H9 (cell line): ENCODE measurements at regions not wholly inside any gene's neighbourhood (a gene's known extent, or its start where the extent isn't known, plus 50 kb on each side); places are given as distances from the start of the nearest gene placed in this dataset.

Experiments used
- DNase-seq: peaks from one replicate; pipeline ENCODE4 v3.0.0-alpha.2; 2017
- H2AFZ ChIP-seq: one replicate; pipeline ENCODE4 v1.6.1; 2013; ENCODE audit warnings: mild to moderate bottlenecking, low read length, control low read depth, moderate library complexity
- H2AK5ac ChIP-seq: 2 replicates; pipeline ENCODE4 v1.6.1; 2013; ENCODE audit warnings: low read length, control low read depth, mixed read lengths; ENCODE audit not compliant: insufficient read length
- H2BK120ac ChIP-seq: one replicate; pipeline ENCODE4 v1.6.1; 2013; ENCODE audit warnings: low read depth, mild to moderate bottlenecking, low read length, control low read depth, inconsistent platforms; ENCODE audit not compliant: poor library complexity, severe bottlenecking
- H2BK12ac ChIP-seq: 2 replicates; pipeline ENCODE4 v1.6.1; 2013; ENCODE audit warnings: low read length, control low read depth, mixed read lengths, low read depth; ENCODE audit not compliant: insufficient read length
- H2BK15ac ChIP-seq: 2 replicates; pipeline ENCODE4 v1.6.1; 2013; ENCODE audit warnings: low read depth, low read length, control low read depth
- H2BK20ac ChIP-seq: one replicate; pipeline ENCODE4 v1.6.1; 2013; ENCODE audit warnings: low read depth, mild to moderate bottlenecking, low read length, control low read depth, inconsistent platforms; ENCODE audit not compliant: poor library complexity, severe bottlenecking
- H2BK5ac ChIP-seq: 2 replicates; pipeline ENCODE4 v1.6.1; 2013; ENCODE audit warnings: low read length, control low read depth, mixed read lengths; ENCODE audit not compliant: insufficient read length
- H3K14ac ChIP-seq: 2 replicates; pipeline ENCODE4 v1.6.1; 2013; ENCODE audit warnings: low read length, control low read depth; ENCODE audit not compliant: insufficient read depth
- H3K18ac ChIP-seq: 2 replicates; pipeline ENCODE4 v1.6.1; 2013; ENCODE audit warnings: low read depth, mild to moderate bottlenecking, mixed read lengths, low read length, control low read depth; ENCODE audit not compliant: insufficient read length
- H3K23ac ChIP-seq: 2 replicates; pipeline ENCODE4 v1.6.1; 2013; ENCODE audit warnings: low read length, control low read depth, mixed read lengths, low read depth; ENCODE audit not compliant: insufficient read length
- H3K23me2 ChIP-seq: 2 replicates; pipeline ENCODE4 v1.6.1; 2013; ENCODE audit warnings: low read depth, mild to moderate bottlenecking, mixed read lengths, low read length, control low read depth; ENCODE audit not compliant: insufficient read length, poor library complexity, severe bottlenecking
- H3K27ac ChIP-seq: 2 replicates; pipeline ENCODE4 v1.5.1; 2013; ENCODE audit warnings: low read length, control low read depth, mixed read lengths, low read depth; ENCODE audit not compliant: insufficient read length
- H3K27me3 ChIP-seq: 2 replicates; pipeline ENCODE4 v1.6.1; 2013; ENCODE audit warnings: low read length, control low read depth, inconsistent platforms; ENCODE audit not compliant: insufficient read depth
- H3K4ac ChIP-seq: 2 replicates; pipeline ENCODE4 v1.6.1; 2013; ENCODE audit warnings: low read depth, mild to moderate bottlenecking, control low read depth, inconsistent platforms, low read length, moderate library complexity
- H3K4me1 ChIP-seq: 2 replicates; pipeline ENCODE4 v1.6.1; 2013; ENCODE audit warnings: low read length, control low read depth, inconsistent platforms; ENCODE audit not compliant: insufficient read depth
- H3K4me2 ChIP-seq: 2 replicates; pipeline ENCODE4 v1.6.1; 2013; ENCODE audit warnings: low read length, control low read depth, mixed read lengths; ENCODE audit not compliant: insufficient read length, insufficient read depth
- H3K56ac ChIP-seq: 2 replicates; pipeline ENCODE4 v1.6.1; 2013; ENCODE audit warnings: low read depth, mild to moderate bottlenecking, mixed read lengths, low read length, control low read depth; ENCODE audit not compliant: insufficient read length
- H3K79me1 ChIP-seq: 2 replicates; pipeline ENCODE4 v1.6.1; 2013; ENCODE audit warnings: low read depth, mild to moderate bottlenecking, moderate library complexity, low read length, control low read depth, inconsistent platforms; ENCODE audit not compliant: insufficient read depth, poor library complexity, severe bottlenecking
- H3K79me2 ChIP-seq: 2 replicates; pipeline ENCODE4 v1.6.1; 2013; ENCODE audit warnings: low read length, control low read depth, inconsistent platforms; ENCODE audit not compliant: insufficient read depth
- H3K9ac ChIP-seq: 2 replicates; pipeline ENCODE4 v1.6.1; 2013; ENCODE audit warnings: low read length, control low read depth, mixed read lengths; ENCODE audit not compliant: insufficient read length; ENCODE audit errors: extremely low read depth
- H3K9me3 ChIP-seq: one replicate; pipeline ENCODE4 v1.6.1; 2013; ENCODE audit warnings: low read depth, low read length, inconsistent platforms; ENCODE audit not compliant: control insufficient read depth
- H3T11ph ChIP-seq: one replicate; pipeline ENCODE4 v1.6.1; 2013; ENCODE audit warnings: mild to moderate bottlenecking, low read length, control low read depth, inconsistent platforms
- H4K20me1 ChIP-seq: one replicate; pipeline ENCODE4 v1.6.1; 2013; ENCODE audit not compliant: control insufficient read depth, insufficient read length, insufficient read depth
- H4K5ac ChIP-seq: 2 replicates; pipeline ENCODE4 v1.6.1; 2013; ENCODE audit warnings: low read depth, mild to moderate bottlenecking, mixed read lengths, low read length, control low read depth; ENCODE audit not compliant: insufficient read length
- H4K8ac ChIP-seq: replicated peaks from 2 replicates; pipeline ENCODE4 v1.6.1; 2013; ENCODE audit warnings: low read length, control low read depth, mixed read lengths, low read depth; ENCODE audit not compliant: insufficient read length
- H4K91ac ChIP-seq: 2 replicates; pipeline ENCODE4 v1.6.1; 2013; ENCODE audit warnings: low read depth, mild to moderate bottlenecking, moderate library complexity, mixed read lengths, low read length, control low read depth; ENCODE audit not compliant: insufficient read length
- H3K27ac Mint-ChIP-seq, 3 experiments: 2 replicates in 2 of 3; 3 replicates in 1 of 3; pipeline ENCODE4 v1.8.0; 2020 to 2021; ENCODE audit warnings: mixed read lengths in 3 of 3, mild to moderate bottlenecking in 1 of 3, moderate library complexity in 1 of 3
- H3K27me3 Mint-ChIP-seq: 2 replicates; pipeline ENCODE4 v1.8.0; 2021; ENCODE audit warnings: low read depth, mild to moderate bottlenecking, moderate library complexity, mixed read lengths
- H3K36me3 Mint-ChIP-seq, 3 experiments: 2 replicates in 2 of 3; 3 replicates in 1 of 3; pipeline ENCODE4 v1.8.0; 2020 to 2021; ENCODE audit warnings: low read depth in 3 of 3, mixed read lengths in 3 of 3; ENCODE audit not compliant: insufficient read depth in 1 of 3
- H3K4me1 Mint-ChIP-seq, 2 experiments: 2 replicates each; pipeline ENCODE4 v1.8.0; 2020; ENCODE audit warnings: mixed read lengths in 2 of 2
- H3K4me3 Mint-ChIP-seq, 2 experiments: 2 replicates in 1 of 2; 3 replicates in 1 of 2; pipeline ENCODE4 v1.8.0; 2020 to 2021; ENCODE audit warnings: mild to moderate bottlenecking in 2 of 2, mixed read lengths in 2 of 2, moderate library complexity in 1 of 2
- H3K9me3 Mint-ChIP-seq, 2 experiments: 2 replicates in 1 of 2; 3 replicates in 1 of 2; pipeline ENCODE4 v1.8.0; 2020; ENCODE audit warnings: mild to moderate bottlenecking in 2 of 2, mixed read lengths in 2 of 2, moderate library complexity in 1 of 2
- CTCF ChIP-seq: fragments of 200-600 bp; sonication (generic); conservative IDR thresholded peaks from 3 replicates; pipeline ENCODE4 v1.8.0; 2021; ENCODE audit warnings: antibody characterized with exemption, mild to moderate bottlenecking
- WGBS: extraction: QIAGEN DNeasy Blood & Tissue Kit; methylation state at CpG from one replicate; pipeline ENCODE4 v1.1.7; 2013; ENCODE audit warnings: missing lambda C conversion rate, low lambda C conversion rate, mixed read lengths; ENCODE audit not compliant: insufficient read length; ENCODE audit errors: extremely low coverage; 5-methylcytosine and 5-hydroxymethylcytosine counted together

- Histone ChIP-seq H2BK120ac (no peak overlapping the region), H3K4ac (no peak overlapping the region), H3K23ac (no peak overlapping the region), H3K14ac (no peak overlapping the region), H4K8ac (no peak overlapping the region), H3K23me2 (no peaks in the 10 kb centered on the region), H4K5ac (no peak overlapping the region), H2AK5ac (no peak overlapping the region), H3K9ac (no peak overlapping the region), H2AFZ (no peak overlapping the region), H3K27ac (no peak overlapping the region), H3K27me3 (no peaks in the 10 kb centered on the region), H3T11ph (no peak overlapping the region), H3K18ac (no peak overlapping the region), H2BK15ac (no peak overlapping the region), H3K79me1 (no peaks in the 10 kb centered on the region), H3K4me2 (no peak overlapping the region), H4K20me1 (no peaks in the 10 kb centered on the region), H2BK5ac (no peak overlapping the region), H2BK20ac (no peak overlapping the region), H3K9me3 (no peaks in the 10 kb centered on the region), H4K91ac (no peak overlapping the region), H2BK12ac (no peak overlapping the region), H3K56ac (no peak overlapping the region), H3K4me1 (no peaks in the 10 kb centered on the region), H3K79me2 (no peaks in the 10 kb centered on the region)
- Mint-ChIP-seq H3K36me3 (peaks cover 13 to 22% (median 18%) of the 10 kb centered on the region in 3 experiments), H3K9me3 (no peaks in the 10 kb centered on the region), H3K27me3 (no peaks in the 10 kb centered on the region), H3K27ac (no peak overlapping the region), H3K4me3 (no peak overlapping the region), H3K4me1 (peaks cover 3 to 10% of the 10 kb centered on the region in 2 experiments; a peak in 3 of 4 replicates)
- no CpG with 5 or more reads among the region's 1 CpG for WGBS
- TF ChIP-seq CTCF, result no peak
- no peak for DNase-seq
These were observed 430.0 kb downstream of the STK39 start for GRCh38 chr2:167817422-167817821.
